K562 (cell line): ENCODE measurements at regions not wholly inside any gene's neighbourhood (a gene's known extent, or its start where the extent isn't known, plus 50 kb on each side); places are given as distances from the start of the nearest gene placed in this dataset.

Experiments used
- ATAC-seq: fragments of 200-7000 bp; cut with Tn5 transposase; 3 replicates; pipeline ENCODE4 v1.9.1; 2020; ENCODE audit warnings: moderate library complexity
- BruUV-seq: library from RNA; stranded (reverse); fragments of 400-500 nt; replicated peaks from 2 replicates; lab custom pipeline; 2021; lab: Mats Ljungman, UMichigan
- CTCF ChIA-PET: fragments of 300-600 bp; formaldehyde crosslinking; extraction: SDS; loops from one replicate; lab custom pipeline; 2021; ENCODE audit warnings: low intra/inter-chr PET ratio; lab: Yijun Ruan, JAX
- POLR2A ChIA-PET: fragments of 300-600, 350-650 bp; sonication (Branson Sonifier 250); formaldehyde crosslinking; extraction: SDS; loops from one replicate; lab custom pipeline; 2021; ENCODE audit warnings: antibody characterized with exemption, inconsistent platforms; lab: Yijun Ruan, JAX
- DNase-seq, 4 experiments: peaks; one replicate each; pipeline versions ENCODE4 v3.0.0 to v3.0.0-alpha.2; 2011 to 2018; ENCODE audit warnings: low spot score in 3 of 4, mixed read lengths in 3 of 4; ENCODE audit errors: extremely low read depth in 1 of 4
- FAIRE-seq: peaks from 2 replicates; lab custom pipeline; 2011; peaks lifted over from hg19 to GRCh38; lab: Jason Lieb, UNC
- H2AFZ ChIP-seq: 2 replicates; pipeline ENCODE4 v1.6.0; 2011; ENCODE audit warnings: low read depth, low read length, control low read depth, inconsistent platforms
- H3K27ac ChIP-seq: fragments of 200-600 bp; 3 replicates; pipeline ENCODE4 v1.8.0; 2011; ENCODE audit warnings: low read depth, mild to moderate bottlenecking, control low read depth, inconsistent platforms, low read length, moderate library complexity, mixed read lengths; ENCODE audit errors: extremely low read depth
- H3K27me3 ChIP-seq, 2 experiments: fragments of 300-600 bp in 1 of 2; 2 replicates in 1 of 2; 3 replicates in 1 of 2; pipeline versions ENCODE4 v1.6.0 to v1.8.0; 2011; ENCODE audit warnings: inconsistent platforms in 2 of 2, low read length in 2 of 2, mild to moderate bottlenecking in 1 of 2, mixed read lengths in 1 of 2, moderate library complexity in 1 of 2; ENCODE audit not compliant: control insufficient read depth in 2 of 2, insufficient read depth in 2 of 2
- H3K36me3 ChIP-seq: fragments of 300-600 bp; 3 replicates; pipeline ENCODE4 v1.8.0; 2011; ENCODE audit warnings: mild to moderate bottlenecking, low read length, inconsistent platforms; ENCODE audit not compliant: control insufficient read depth, insufficient read depth
- H3K4me1 ChIP-seq, 2 experiments: fragments of 200-600 bp in 1 of 2; replicated peaks in 1 of 2; 2 replicates in 1 of 2; 3 replicates in 1 of 2; pipeline versions ENCODE4 v1.5.1 to v1.8.0; 2011; ENCODE audit warnings: inconsistent platforms in 2 of 2, low read length in 2 of 2, mild to moderate bottlenecking in 1 of 2, mixed read lengths in 1 of 2, moderate library complexity in 1 of 2; ENCODE audit not compliant: control insufficient read depth in 2 of 2, insufficient read depth in 2 of 2
- H3K4me2 ChIP-seq: 2 replicates; pipeline ENCODE4 v1.6.1; 2011; ENCODE audit warnings: low read length, control low read depth, inconsistent platforms, mixed read lengths; ENCODE audit not compliant: insufficient read depth
- H3K4me3 ChIP-seq: fragments of 200-600 bp; sonication (generic), shearing (Covaris generic); 2 replicates; pipeline ENCODE4 v1.5.1; 2016; ENCODE audit warnings: control low read depth, inconsistent platforms
- H3K79me2 ChIP-seq: fragments of 200-600 bp; 3 replicates; pipeline ENCODE4 v1.8.0; 2011; ENCODE audit warnings: low read length, inconsistent platforms; ENCODE audit not compliant: control insufficient read depth, insufficient read depth
- H3K9ac ChIP-seq, 2 experiments: 2 replicates each; pipeline versions ENCODE4 v1.6.0 to v1.6.1; 2011; ENCODE audit warnings: low read depth in 2 of 2, low read length in 2 of 2, control low read depth in 1 of 2, inconsistent platforms in 1 of 2, mild to moderate bottlenecking in 1 of 2, mixed read lengths in 1 of 2; ENCODE audit not compliant: insufficient read depth in 1 of 2
- H3K9me1 ChIP-seq: one replicate; pipeline ENCODE4 v1.6.0; 2011; ENCODE audit warnings: inconsistent platforms, mild to moderate bottlenecking, low read length, moderate library complexity; ENCODE audit not compliant: control insufficient read depth, insufficient read depth
- H3K9me3 ChIP-seq: replicated peaks from 2 replicates; pipeline ENCODE4 v1.5.1; 2011; ENCODE audit warnings: low read depth, low read length, inconsistent platforms; ENCODE audit not compliant: control insufficient read depth, insufficient read depth
- H4K20me1 ChIP-seq: replicated peaks from 2 replicates; pipeline ENCODE4 v1.6.1; 2011; ENCODE audit warnings: low read length, inconsistent platforms, mixed read lengths; ENCODE audit not compliant: control insufficient read depth, insufficient read depth
- ELK1 ChIP-seq: sonication (generic); formaldehyde crosslinking; IDR thresholded peaks from 2 replicates; pipeline ENCODE4 v1.8.1; 2022; ENCODE audit warnings: missing genetic modification reagents
- ETV5 ChIP-seq: sonication (generic); formaldehyde crosslinking; IDR thresholded peaks from 2 replicates; pipeline ENCODE4 v1.4.0; 2020; ENCODE audit warnings: low read depth, mild to moderate bottlenecking, missing genetic modification reagents
- HDGF ChIP-seq: fragments of 450-650 bp; IDR thresholded peaks from 2 replicates; pipeline ENCODE4 v1.6.1; 2016
- NR2C2 ChIP-seq, 2 experiments: fragments of 200-800 bp in 1 of 2; sonication (Bioruptor generic) in 1 of 2; sonication (generic) in 1 of 2; formaldehyde crosslinking in 1 of 2; IDR thresholded peaks; 2 replicates each; pipeline versions ENCODE4 v1.6.1 to v1.8.0; 2016 to 2022; ENCODE audit warnings: mild to moderate bottlenecking in 1 of 2, missing compliant biosample characterization in 1 of 2, missing genetic modification characterization in 1 of 2, missing genetic modification reagents in 1 of 2
- POLR2G ChIP-seq: fragments of 200-400 bp; formaldehyde crosslinking; IDR thresholded peaks from 2 replicates; pipeline ENCODE4 v1.6.1; 2017; ENCODE audit warnings: low read depth, mild to moderate bottlenecking, antibody characterized with exemption, low read length, moderate library complexity
- SMAD3 ChIP-seq: fragments of 450-650 bp; formaldehyde crosslinking; conservative IDR thresholded peaks from 2 replicates; pipeline ENCODE4 v1.4.0; 2020; ENCODE audit warnings: mild to moderate bottlenecking
- STAT5A ChIP-seq: IDR thresholded peaks from 2 replicates; pipeline ENCODE4 v1.6.1; 2012; ENCODE audit warnings: low read length, inconsistent platforms, borderline replicate concordance
- ZBTB9 ChIP-seq: fragments of 450-650 bp; formaldehyde crosslinking; IDR thresholded peaks from 2 replicates; pipeline ENCODE4 v1.4.0; 2020; ENCODE audit warnings: mild to moderate bottlenecking, moderate library complexity
- ZNF518B ChIP-seq: fragments of 250-450 bp; sonication (Bioruptor Pico); IDR thresholded peaks from 2 replicates; pipeline ENCODE4 v1.5.0; 2021; ENCODE audit warnings: mild to moderate bottlenecking, moderate library complexity
- ZNF583 ChIP-seq: fragments of 250-450 bp; sonication (Bioruptor Pico); IDR thresholded peaks from 2 replicates; pipeline ENCODE4 v1.4.0; 2020
- ZNF695 ChIP-seq: fragments of 450-650 bp; formaldehyde crosslinking; IDR thresholded peaks from 2 replicates; pipeline ENCODE4 v1.4.0; 2020; ENCODE audit warnings: mild to moderate bottlenecking, moderate library complexity
- WGBS: fragments of 100-300 bp; shearing (Covaris generic); methylation state at CpG from one replicate; pipeline ENCODE4 v1.1.6; 2016; ENCODE audit warnings: low coverage, mixed read lengths; ENCODE audit not compliant: insufficient coverage; ENCODE audit errors: missing lambda C conversion rate; 5-methylcytosine and 5-hydroxymethylcytosine counted together
- in situ Hi-C: fragments of 300-500 bp; cut with MboI; formaldehyde crosslinking; loops from 4 replicates; pipeline ENCODE4 v1.15.0; 2018; ENCODE audit warnings: inconsistent platforms, mixed read lengths
- intact Hi-C: fragments of 100-400 bp; cut with micrococcal nuclease; formaldehyde crosslinking; loops from 2 replicates; pipeline ENCODE4 v1.14.2; 2022

DNA sequence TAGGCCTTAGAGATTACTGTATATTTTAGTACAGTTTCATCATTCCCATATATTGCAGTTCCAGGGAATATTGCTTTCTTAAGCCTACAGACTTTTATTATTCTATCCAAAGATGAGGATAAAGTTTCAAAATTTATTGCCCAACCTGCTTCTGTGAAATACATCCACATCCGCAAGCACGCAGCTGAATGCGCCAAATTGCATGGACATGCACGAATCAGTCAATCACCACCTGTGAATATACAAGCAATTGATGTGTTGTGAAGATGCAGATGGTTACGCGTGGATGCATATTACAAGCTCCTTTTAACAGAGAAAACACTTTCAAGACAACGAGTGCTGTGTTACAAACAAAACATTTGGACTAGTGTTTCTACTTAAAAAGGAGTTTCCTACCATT is 577.8 kb upstream of the PLXNA2 start:
- no peak overlapping the region for H2AFZ ChIP-seq
- H4K20me1 ChIP-seq, result no peaks in the 10 kb centered on the region
- H3K4me3 ChIP-seq, result no peak overlapping the region
- ChIA-PET POLR2A (no interaction called here), CTCF (no interaction called here)
- ATAC-seq (no peak), DNase-seq (no peak), FAIRE-seq (no peak)
- H3K27me3 ChIP-seq, result no peaks in the 10 kb centered on the region
- no peaks in the 10 kb centered on the region for H3K4me1 ChIP-seq
- H3K79me2 ChIP-seq, result no peaks in the 10 kb centered on the region
- intact Hi-C loops, result no loop called here
- no peak overlapping the region for H3K9ac ChIP-seq
- no peaks in the 10 kb centered on the region for H3K9me3 ChIP-seq
- TF ChIP-seq ZNF518B, result no peak
- in situ Hi-C loops, result no loop called here
- H3K27ac ChIP-seq, result no peak overlapping the region
- no peaks in the 10 kb centered on the region for H3K9me1 ChIP-seq
- no peaks in the 10 kb centered on the region for H3K36me3 ChIP-seq
- BruUV-seq, result no TSS peak
- no peak overlapping the region for H3K4me2 ChIP-seq
- whole genome bisulfite sequencing, result 0% methylated on average over 7 of the region's 7 CpGs

DNA sequence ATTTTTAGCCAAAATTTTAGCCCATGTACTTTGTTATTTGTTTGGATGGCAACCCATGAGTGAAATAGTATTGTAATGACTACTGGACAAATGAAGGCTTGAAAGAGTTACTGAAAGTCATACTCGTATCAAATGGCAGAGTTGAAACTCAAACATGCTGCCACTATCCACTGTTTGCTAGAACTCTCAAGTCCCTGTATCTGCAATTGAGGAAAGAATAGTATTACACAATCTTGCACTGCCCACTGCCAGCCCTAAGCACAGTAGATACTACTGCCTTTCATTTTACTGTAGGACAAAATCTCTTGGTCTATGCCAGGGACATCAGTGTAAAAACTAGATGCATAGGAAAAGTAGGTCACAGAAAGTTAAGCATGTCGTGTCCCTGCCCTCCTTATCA is 581.1 kb upstream of the PLXNA2 start:
- Histone ChIP-seq H3K79me2 (no peaks in the 10 kb centered on the region), H3K27ac (no peak overlapping the region), H3K4me1 (no peaks in the 10 kb centered on the region), H3K9me1 (no peaks in the 10 kb centered on the region), H3K4me2 (no peak overlapping the region), H3K27me3 (no peaks in the 10 kb centered on the region), H3K36me3 (no peaks in the 10 kb centered on the region), H3K4me3 (no peak overlapping the region), H3K9me3 (no peaks in the 10 kb centered on the region), H2AFZ (no peak overlapping the region), H3K9ac (no peak overlapping the region), H4K20me1 (no peaks in the 10 kb centered on the region)
- no peak for FAIRE-seq
- no peak for ATAC-seq
- WGBS, result 0% methylated on average over 2 of the region's 2 CpGs
- CTCF ChIA-PET, result no interaction called here
- POLR2A ChIA-PET, result no interaction called here
- no peak for DNase-seq
- BruUV-seq, result no TSS peak
- intact Hi-C loops, result no loop called here
- in situ Hi-C loops, result no loop called here
- TF ChIP-seq ZNF695 (CRISPR knock-in tag), result no peak
- no peak for TF ChIP-seq ZNF583 (CRISPR knock-in tag)
- TF ChIP-seq ELK1, result no peak
- TF ChIP-seq SMAD3, result no peak
- TF ChIP-seq NR2C2 (CRISPR knock-in tag; IDR thresholded peaks at IDR 0.05), result no peak
- no peak for TF ChIP-seq NR2C2 (tag; IDR thresholded peaks at IDR 0.05)
- no peak for TF ChIP-seq POLR2G
- no peak for TF ChIP-seq ZBTB9
- TF ChIP-seq STAT5A, result no peak
- no peak for TF ChIP-seq HDGF
- no peak for TF ChIP-seq ETV5 (CRISPR knock-in tag)
